ENCODE measurements at regions not wholly inside any gene's neighbourhood (a gene's known extent, or its start where the extent isn't known, plus 50 kb on each side); places are given as distances from the start of the nearest gene placed in this dataset.

GRCh38 chr20:1792274-1792673, 102.9 kb upstream of the SIRPA start:
- Histone ChIP-seq H3K9me3 (no peaks in the 10 kb centered on the region), H3K36me3 (no peaks in the 10 kb centered on the region), H3K27ac (no peak overlapping the region), H3K4me3 (no peak overlapping the region), H3K4me1 (no peaks in the 10 kb centered on the region), H3K27me3 (no peaks in the 10 kb centered on the region)
- no peak for DNase-seq (ENCODE audit: low spot score)
- no peak for TF ChIP-seq CTCF (IDR thresholded peaks at IDR 0.05)

GRCh38 chr20:1790386-1790785, 104.8 kb upstream of the SIRPA start:
- H3K4me3 ChIP-seq, result no peak overlapping the region
- no peak for TF ChIP-seq CTCF (IDR thresholded peaks at IDR 0.05)
- H3K9me3 ChIP-seq, result no peaks in the 10 kb centered on the region
- no peaks in the 10 kb centered on the region for H3K36me3 ChIP-seq
- H3K27ac ChIP-seq, result no peak overlapping the region
- H3K27me3 ChIP-seq, result no peaks in the 10 kb centered on the region
- DNase-seq (ENCODE audit: low spot score), result no peak
- H3K4me1 ChIP-seq, result no peaks in the 10 kb centered on the region

- no peak overlapping the region for H3K4me3 ChIP-seq
- no peak for DNase-seq (ENCODE audit: low spot score)
- H3K4me1 ChIP-seq, result no peaks in the 10 kb centered on the region
- no peaks in the 10 kb centered on the region for H3K36me3 ChIP-seq
- H3K9me3 ChIP-seq, result no peaks in the 10 kb centered on the region
- no peak overlapping the region for H3K27ac ChIP-seq
- no peak for TF ChIP-seq CTCF (IDR thresholded peaks at IDR 0.05)
- H3K27me3 ChIP-seq, result no peaks in the 10 kb centered on the region
These were observed 107.2 kb upstream of the SIRPA start for GRCh38 chr20:1788044-1788443.

GRCh38 chr20:1786486-1786885, 108.7 kb upstream of the SIRPA start:
- TF ChIP-seq CTCF (IDR thresholded peaks at IDR 0.05), result no peak
- Histone ChIP-seq H3K4me3 (no peak overlapping the region), H3K9me3 (no peaks in the 10 kb centered on the region), H3K4me1 (no peaks in the 10 kb centered on the region), H3K27me3 (no peaks in the 10 kb centered on the region), H3K36me3 (no peaks in the 10 kb centered on the region), H3K27ac (no peak overlapping the region)
- no peak for DNase-seq (ENCODE audit: low spot score)

- Histone ChIP-seq H3K4me1 (no peaks in the 10 kb centered on the region), H3K27ac (no peak overlapping the region), H3K9me3 (no peaks in the 10 kb centered on the region), H3K27me3 (no peaks in the 10 kb centered on the region), H3K4me3 (no peak overlapping the region), H3K36me3 (no peaks in the 10 kb centered on the region)
- TF ChIP-seq CTCF (IDR thresholded peaks at IDR 0.05), result no peak
- no peak for DNase-seq (ENCODE audit: low spot score)
These were observed 110.6 kb upstream of the SIRPA start for GRCh38 chr20:1784586-1784985.

GRCh38 chr20:1783245-1783644, 112.0 kb upstream of the SIRPA start:
- no peaks in the 10 kb centered on the region for H3K36me3 ChIP-seq
- H3K4me3 ChIP-seq, result no peak overlapping the region
- no peak for DNase-seq (ENCODE audit: low spot score)
- H3K9me3 ChIP-seq, result no peaks in the 10 kb centered on the region
- H3K27me3 ChIP-seq, result no peaks in the 10 kb centered on the region
- no peak for TF ChIP-seq CTCF (IDR thresholded peaks at IDR 0.05)
- H3K27ac ChIP-seq, result no peak overlapping the region
- H3K4me1 ChIP-seq, result no peaks in the 10 kb centered on the region
